Right hindlimb (tissue), 1 donor: ENCODE measurements at regions not wholly inside any gene's neighbourhood (a gene's known extent, or its start where the extent isn't known, plus 50 kb on each side); places are given as distances from the start of the nearest gene placed in this dataset.
"Not testable (repeated sequence)": the region's sequence is repeated elsewhere in the genome, so short reads cannot be mapped to it uniquely, and the experiment has no call there.

Experiments
- DNase-seq: peaks from one replicate; pipeline ENCODE4 v3.0.0-alpha.2; 2018

DNA sequence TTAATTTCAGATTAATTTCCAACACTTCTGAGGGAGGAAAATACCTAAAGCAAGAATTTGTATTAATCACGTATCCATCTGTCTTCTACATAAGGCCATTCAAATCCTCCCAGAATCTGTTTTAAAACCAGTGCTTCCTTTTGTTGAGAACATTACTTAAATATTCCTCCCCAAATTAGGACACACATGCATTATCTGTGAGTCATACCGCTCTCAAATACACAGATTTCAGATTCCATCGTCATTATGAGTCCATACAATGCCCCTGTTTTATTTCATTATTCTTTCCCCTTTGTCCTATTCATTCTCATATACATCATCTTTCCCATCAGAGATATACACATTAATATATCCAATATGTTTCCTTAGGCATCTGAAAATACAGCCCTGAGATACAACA, 57.3 kb upstream of the PRSS12 start:
- DNase-seq, result no peak

DNA sequence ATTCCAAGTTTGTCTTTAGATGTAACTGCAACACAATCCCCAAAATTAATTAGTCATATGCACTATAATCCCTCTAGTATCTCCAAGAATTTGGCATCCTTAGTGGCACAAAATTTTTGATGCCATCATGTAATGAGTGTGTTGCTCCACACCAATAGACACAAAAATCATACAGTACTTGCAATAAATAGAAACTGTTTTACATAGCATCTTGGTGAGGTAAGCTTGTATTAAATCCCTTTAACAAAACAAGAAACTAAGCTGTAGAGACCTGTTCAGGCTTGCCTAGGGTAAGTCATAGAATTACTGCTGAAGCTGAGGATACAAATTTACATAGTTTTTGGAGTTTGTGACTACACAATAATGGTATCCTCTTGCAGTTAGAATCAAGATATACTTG, 64.5 kb upstream of the PRSS12 start:
- no peak for DNase-seq

DNA sequence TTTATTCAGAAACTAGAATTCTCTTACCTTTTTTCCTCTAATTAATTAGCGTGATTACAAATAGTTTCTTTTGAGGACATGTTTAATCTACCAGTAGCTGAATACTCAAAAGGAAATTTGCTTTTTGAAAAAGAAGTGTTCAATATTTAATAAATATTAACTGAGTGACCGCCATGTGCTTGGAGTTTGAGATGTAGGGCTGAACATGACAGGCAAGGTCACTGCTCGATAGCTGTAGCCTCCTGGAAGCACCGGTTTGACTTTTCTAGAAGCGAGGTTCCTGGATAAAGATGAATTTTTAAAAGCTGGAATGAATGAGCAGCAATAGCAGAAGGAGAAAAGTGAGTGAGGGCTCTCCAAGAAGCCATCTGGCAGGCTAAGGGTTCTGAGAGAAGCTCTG, 65.0 kb upstream of the PRSS12 start:
- DNase-seq, result not testable (repeated sequence)

DNA sequence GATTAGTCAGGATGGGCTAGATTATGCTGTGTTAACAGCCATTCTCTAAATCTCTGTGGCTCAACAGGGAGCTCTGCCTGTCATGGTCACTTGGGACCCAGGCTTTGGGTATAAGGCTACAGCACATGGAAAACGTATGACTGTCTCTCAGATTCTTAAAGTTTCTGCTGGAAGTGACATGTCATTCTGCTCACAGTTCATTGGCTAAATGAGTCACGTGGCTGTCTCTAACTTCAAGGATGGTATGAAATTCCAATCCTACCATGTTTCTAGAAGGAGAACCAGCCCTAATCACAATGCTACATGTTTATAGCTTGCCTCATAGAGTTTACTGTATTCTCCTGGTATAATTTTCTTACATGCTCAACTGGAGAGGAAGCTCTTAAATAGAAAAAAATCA, 65.6 kb upstream of the PRSS12 start:
- not testable (repeated sequence) for DNase-seq

DNA sequence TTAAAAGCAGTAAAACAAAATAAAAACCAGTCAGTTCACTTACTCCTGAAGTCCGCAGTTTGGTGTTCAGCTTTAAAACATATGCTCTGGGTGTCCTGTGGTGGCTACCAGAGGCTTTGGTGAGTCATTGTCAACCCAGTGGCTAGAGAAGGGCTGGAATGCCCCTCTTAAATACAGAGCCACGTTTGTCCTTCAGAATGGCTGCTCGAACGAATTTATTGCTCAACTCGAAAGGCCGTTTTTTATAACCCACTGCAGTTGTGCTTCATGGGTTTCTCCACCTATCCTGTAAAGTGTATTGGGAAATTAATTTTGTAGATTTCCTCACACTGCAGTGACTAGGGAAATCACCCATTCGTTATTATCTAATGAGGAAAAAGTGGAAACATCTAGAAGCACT, 66.8 kb upstream of the PRSS12 start:
- not testable (repeated sequence) for DNase-seq

DNA sequence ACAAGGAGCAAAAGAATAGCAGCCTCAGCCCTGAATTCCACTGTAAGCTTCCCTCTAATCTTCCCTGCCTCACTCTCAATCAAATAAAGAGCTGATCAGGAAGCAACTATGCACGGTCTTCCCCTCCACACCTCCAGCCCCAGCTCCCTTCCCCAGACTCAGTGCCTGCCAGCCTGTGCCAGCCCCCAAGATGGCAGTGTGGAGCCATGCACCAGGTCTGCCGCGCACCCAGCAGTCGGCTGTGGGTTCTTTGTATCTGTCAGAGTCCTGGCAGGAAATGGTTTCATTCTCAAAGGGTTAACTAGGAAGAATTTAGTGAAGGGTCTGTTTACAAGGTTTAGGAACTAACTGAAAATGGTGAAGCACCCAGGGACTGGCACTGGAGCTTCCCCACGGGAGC, 71.3 kb upstream of the PRSS12 start:
- DNase-seq, result peak; percentile 26

DNA sequence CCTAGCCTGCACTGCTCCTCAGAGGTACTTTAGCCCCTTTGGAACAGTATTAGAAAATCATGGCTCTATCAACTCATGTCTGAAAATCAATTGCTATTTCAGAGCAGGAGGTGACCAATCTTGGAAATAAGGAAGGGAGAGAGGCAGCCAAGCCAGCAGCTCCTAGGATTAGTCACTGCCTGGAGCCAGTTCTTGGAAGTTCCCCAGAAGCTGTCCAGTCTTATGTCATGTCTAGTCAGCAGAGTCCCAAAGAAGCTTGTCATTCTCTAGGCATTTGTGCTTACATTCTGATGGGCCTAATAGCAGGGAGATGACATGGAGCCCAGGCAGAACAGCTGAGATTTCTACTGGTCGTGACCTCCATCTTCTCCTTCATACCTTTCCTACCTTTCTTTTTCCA, 76.1 kb upstream of the PRSS12 start:
- not testable (repeated sequence) for DNase-seq

DNA sequence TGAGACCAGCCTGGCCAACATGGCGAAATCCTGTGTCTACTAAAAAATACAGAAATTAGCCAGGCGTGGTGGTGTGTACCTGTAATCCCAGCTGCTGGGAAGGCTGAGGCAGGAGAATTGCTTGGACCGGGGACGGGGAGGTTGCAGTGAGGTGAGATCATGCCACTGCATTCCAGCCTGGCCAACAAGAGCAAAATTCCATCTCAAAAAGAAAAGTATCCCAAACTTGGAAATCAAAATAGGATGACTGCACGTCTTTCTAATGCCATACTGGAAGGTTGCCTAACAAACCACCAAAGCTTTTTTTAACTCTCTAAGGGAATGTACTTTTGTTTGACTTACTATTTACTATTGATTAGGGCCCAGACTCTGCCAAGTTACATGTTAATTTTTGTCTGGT, 79.6 kb upstream of the PRSS12 start:
- DNase-seq, result not testable (repeated sequence)

DNA sequence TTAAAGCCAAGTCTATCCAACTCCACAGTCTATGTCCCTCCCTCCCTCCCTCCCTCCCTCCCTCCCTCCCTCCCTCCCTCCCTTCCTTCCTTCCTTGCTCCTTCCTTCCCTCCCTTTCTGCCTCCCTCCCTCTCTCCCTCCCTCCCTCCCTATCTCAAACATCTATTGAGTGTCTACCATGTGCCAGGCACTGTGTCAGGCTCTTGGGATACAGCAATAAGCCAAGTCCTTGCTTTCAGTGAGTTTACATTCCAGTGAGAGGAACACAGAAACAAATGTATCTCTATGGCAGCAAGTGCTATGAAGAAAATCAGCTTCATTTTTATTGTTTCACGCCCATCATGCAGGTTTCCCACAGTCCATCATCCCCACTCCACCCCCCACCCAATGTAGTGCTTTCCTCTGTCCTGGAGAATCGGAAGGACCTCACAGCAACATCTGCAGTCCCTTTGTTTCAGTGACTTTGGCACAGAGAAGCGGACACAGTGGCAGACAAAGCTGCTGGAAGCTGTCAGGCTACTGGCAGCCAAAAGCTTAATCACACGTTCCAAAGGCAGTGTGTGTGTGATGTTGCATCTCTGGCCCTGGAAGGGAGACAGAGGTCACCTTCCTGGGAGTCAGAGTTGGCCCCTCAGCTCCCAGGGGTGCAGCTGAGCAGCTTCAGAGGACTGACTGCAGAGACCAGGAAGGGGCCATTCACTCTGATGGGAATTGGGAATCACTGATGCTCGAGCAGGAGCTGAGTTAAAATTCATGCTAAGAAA, 81.0 kb upstream of the PRSS12 start:
- DNase-seq, result not testable (repeated sequence)

DNA sequence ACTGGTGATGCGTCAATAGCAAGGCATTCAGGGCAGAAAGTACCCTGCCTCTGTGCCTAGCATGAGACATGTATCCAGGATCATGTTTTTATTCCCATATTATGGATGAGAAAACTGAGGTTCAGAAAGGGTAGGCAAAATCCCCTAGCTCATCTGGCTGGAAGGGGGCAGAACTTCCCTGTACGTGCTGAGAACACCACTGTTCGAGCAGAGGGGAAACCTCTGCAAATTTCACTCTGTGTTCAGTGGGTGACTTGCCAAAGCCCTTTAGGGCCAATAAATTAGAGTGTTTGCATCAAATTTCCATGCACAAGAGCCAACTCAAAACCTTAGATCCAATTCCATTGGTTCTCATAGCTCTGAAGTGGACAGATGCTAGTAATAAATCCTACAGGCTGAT, 82.6 kb upstream of the PRSS12 start:
- DNase-seq, result not testable (repeated sequence)

DNA sequence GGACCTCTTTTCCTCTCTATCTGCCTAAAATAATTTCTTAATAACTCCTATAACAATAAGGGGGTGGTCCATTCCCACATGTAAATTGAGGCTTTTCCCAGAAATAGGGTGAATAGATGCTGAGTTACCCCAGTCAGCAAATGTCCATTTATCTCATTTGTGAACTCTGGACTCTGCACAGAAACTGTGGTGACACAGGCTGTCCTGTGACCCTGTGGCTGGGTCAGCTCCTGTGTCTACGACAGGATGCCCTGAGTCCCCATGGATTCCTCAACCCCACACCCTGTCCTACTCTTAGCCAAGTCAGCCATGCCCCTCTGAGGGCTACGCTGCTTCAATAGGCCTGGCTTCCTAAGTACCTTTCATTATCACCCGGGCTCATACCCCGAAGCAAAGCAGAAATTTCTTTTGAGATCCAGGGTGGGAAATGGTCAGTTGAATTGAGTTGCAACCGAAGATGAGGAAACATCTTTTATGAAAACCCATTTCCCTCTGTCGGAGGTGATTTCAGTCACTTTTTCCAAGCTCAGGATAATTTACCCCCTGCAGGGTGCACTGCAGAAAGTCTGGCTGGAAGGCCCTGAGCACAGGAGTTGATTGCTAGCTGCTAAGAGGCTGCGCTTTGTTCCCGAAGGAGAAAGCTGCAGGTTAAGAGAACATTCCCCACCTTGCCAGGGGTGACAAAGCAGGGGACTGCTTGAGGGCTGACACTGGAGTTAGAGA, 89.5 kb upstream of the PRSS12 start:
- not testable (repeated sequence) for DNase-seq

DNA sequence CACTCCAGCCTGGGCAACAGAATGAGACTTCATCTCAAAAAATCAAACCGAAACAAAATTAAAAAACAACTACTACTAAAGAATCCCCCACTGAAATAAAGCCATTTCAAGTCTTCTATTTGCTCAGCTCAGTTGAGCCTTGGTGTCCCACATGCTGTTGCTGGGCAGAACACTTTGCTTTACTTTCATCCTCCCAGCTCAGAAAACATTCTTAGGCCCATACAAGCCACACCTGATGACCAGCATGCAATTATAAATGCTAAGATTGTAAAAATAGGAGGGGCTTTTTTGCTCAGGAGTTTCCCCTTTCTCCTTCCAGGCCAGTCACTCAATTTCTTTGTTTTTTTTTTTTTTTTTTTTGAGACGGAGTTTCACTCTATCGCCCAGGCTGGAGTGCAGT, 94.6 kb upstream of the PRSS12 start:
- DNase-seq, result not testable (repeated sequence)

DNA sequence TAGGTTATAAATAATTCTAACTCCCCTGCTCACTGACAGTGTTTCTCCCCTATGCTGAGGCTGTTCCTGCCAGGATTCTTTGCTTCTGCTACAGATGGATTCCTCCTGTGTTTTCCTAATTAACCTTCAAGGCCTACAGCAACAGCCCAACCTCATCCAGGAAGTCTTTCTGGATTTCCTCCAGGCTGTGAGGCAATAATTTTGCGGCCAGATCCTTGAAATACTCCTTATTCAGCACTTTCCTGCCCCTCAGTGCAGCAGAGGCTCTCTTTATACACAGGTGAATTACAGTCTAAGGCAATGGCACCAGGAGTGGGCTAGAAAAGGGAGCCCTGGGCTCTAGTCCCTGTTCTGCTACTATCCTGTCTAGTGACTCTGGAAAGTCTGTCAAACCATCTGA, 102.1 kb upstream of the PRSS12 start:
- not testable (repeated sequence) for DNase-seq

DNA sequence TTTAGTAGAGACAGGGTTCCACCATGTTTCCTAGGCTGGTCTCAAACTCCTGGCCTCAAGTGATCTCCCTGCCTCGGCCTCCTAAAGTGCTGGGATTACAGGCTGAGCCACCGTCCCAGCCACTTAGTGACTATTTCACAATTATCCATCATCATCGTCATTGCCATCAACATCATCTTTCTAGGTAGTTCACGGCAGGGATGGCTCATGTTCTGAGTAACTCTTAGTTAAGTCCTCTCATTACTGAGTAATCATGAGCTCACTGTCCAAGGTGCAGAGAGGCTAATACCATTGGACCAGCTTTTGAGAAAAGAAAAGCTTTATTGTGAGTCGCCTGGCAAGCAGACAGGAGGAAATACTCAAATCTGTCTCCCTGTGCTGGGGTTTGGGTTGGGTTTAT, 108.6 kb upstream of the PRSS12 start:
- not testable (repeated sequence) for DNase-seq

DNA sequence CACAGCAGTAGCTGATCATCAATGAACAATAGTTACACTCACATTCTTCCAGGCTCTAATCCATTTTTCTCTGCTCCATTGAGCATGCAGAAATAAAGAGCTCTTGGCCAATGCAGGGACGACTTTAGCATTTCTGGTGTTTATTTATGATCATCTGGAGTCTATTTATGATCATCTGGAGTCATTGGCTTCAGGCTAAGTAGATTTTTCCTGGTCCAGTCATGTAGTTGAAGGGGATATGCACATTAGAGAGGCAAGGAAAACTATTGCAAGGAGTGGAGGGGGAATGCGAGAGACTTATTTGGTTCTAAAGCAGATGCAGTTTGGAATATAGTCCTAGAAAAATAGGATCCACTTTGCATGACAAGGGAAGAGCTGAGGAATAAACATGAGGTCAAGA, 113.0 kb upstream of the PRSS12 start:
- DNase-seq, result not testable (repeated sequence)

DNA sequence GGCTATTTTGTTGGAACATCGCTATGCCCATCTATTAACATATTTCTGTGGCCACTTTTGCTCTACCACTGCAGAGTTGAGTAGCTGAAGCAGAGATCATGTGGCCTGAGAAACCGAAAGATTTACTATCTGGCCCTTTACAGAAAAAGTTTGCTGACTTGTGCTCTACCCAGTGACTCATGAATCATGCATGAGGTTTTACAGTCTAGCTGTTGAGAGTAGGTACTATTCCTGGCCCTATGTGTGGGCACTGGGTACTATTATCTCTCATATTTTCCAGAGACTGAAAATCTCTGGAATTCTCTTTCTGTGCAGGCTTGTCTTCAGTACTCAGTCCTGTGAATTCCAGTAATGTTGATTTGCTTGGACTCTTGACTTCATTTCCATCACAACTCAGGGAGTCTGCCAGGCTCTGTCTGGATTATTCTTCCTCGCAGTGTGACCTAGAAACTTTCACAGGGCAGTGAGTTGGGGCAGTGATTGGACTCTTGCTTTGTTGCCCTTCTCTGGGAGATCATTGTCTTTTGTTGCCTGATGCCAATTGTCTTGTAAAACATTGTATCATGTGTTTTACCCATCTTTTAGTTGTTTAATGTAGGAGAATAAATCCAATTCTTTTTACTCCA, 121.3 kb upstream of the PRSS12 start:
- DNase-seq, result not testable (repeated sequence)

DNA sequence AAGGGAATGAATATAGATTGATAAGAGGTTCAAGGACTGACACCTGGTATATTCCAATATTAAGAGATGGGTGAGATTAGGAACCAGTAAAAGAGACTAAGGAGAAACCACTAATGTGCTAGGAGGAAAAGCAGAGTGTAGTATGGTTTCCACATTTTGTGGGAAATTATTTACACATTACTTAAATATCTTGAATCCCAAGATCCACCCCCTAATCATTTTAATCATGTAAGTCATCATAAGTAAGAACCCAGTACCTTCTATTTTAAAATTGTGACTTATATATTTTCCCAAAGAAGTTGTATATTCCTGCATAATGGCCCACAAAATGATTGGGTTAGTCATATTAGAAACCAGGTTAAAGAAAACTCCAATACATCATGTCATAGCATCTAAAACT, 122.0 kb upstream of the PRSS12 start:
- DNase-seq, result not testable (repeated sequence)

DNA sequence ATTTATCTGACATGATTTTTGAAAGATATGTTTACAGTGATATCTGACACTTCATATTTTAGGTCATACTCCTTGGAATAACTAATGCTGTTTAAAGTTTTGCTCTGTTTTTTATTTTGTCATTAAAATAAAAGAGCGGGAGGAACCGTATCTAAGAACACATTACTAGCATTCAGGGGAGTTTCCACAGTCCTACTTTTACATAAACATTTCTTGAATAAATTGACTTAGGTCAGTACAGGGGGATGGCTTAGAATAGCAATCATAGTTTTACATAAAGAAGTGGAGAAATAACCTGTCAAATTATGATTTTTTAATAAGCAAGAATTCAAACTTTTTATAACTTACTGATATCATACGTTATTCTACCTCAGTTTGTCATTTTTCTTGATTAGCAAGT, 123.1 kb upstream of the PRSS12 start:
- not testable (repeated sequence) for DNase-seq

DNA sequence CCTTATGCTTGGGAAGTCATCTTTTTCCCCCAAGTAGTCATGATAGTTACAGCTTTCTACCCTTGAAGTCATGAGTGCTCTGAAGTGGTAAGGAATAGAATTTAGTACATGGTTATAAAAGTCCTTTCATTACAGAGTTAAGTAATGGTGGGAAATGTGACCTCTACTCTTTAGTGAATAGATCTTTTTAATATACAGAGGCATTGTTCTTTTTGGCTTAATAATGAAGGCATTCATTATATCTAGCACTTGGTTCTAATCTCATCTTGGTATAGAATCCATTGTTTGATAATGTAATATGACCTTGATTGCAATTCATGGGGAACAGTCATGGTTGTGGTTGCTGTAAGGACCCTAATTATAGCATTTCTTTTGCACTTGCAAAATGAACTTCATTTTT, 125.0 kb upstream of the PRSS12 start:
- DNase-seq, result not testable (repeated sequence)

DNA sequence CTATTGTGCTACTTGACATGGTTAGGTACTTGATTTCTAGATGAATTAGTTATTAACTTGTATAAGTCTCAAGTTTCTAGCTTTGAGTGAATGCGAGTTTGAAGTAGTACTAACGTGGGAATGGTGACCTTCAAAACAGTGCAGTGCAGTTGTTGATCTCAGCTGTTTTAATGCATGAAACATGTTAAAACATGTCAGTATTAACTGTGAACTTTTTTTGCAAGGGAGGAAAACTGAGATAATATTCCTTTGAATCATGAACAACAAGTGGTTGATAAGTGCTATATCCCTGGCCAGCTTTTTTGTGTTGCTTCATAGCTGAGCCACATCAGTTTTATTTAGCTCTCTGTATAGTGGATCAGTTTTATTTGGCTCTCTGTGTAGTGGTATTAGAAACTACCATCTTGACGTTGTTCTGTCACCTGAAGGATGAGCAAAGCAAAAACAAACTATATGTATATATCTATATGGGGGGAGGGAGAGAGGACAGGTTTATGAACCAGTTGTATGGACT, 133.1 kb upstream of the PRSS12 start:
- not testable (repeated sequence) for DNase-seq

DNA sequence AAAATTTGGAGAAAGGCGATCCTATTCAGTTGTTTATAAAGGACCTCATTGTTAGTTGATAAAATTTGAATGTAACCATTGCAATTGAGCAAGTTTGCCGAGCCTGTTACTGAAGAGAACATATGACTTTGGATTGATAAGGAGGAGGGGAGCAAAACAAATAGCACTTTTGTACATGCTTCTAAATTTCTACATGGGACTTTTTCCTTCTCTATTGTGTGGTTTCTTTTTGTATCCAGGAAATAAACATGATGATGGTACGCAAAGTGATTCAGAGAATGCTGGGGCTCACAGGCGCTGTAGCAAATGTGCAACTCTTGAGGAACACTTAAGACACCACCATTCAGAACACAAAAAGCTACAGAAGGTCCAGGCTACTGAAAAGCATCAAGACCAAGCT, 140.2 kb upstream of the PRSS12 start:
- not testable (repeated sequence) for DNase-seq

DNA sequence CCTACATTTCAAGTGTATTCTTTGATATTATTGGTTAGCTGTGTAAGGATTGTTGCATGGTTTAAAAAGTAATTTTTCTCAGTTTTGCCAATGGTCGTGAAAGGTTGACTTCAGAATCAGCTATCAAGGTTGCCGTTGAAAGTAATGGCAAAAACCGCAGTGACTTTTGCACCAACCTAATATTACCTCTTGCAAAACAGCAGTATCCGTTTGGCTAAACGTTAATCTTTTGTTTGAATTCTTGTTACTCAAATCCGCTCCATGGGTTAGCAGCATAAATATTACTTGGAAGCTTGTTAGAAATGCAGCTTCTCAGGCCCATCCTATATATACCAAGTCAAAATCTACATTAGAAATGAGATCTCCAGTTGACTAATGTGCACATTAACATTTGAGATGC, 141.6 kb upstream of the PRSS12 start:
- not testable (repeated sequence) for DNase-seq

DNA sequence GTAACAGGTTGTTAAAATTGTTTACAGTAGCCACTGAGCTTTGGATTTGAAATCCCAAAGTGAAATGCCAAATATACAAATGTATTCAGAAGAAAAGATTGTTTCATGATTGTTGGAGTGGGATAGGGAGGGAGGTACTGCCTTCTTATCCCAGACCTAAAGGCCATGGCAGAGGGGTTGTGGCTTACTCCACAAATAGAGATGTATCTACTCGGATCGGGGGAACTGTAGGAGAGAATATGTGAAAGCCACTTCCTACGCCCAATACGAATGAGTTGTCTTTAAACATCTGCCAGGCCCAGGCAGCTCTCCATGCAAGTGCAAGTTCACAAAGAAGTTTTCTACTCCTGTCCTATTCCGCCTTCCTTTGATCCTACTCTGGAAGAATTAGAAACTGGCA, 150.2 kb upstream of the PRSS12 start:
- not testable (repeated sequence) for DNase-seq

DNA sequence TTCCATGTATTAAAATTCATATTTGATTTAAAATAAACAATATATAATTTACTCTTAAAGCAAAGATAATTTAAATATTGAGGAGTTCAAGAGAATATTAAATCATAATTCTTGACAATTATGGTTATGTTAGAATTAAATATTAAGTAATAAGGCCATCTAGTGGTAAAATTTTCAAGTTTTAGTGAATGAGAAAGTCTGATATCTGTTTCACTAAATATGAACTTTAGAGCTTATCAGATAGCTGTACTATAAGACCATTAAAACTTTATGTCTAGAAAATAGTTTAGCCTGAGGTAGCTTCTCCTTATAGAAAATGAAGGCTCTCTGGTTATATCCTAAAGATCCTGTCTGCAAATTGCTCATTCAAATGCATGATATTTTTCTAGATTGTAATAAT, 152.1 kb upstream of the PRSS12 start:
- not testable (repeated sequence) for DNase-seq
